Keratinocyte (primary cell): ENCODE measurements at regions not wholly inside any gene's neighbourhood (a gene's known extent, or its start where the extent isn't known, plus 50 kb on each side); places are given as distances from the start of the nearest gene placed in this dataset.

Source experiments
- DNase-seq: peaks from one replicate; pipeline ENCODE4 v3.0.0-alpha.2; 2011; ENCODE audit warnings: low read depth, missing footprints, low spot score
- FAIRE-seq: peaks from 2 replicates; lab custom pipeline; 2011; peaks lifted over from hg19 to GRCh38; lab: Jason Lieb, UNC
- H2AFZ ChIP-seq: 2 replicates; pipeline ENCODE4 v1.6.0; 2012; ENCODE audit warnings: low read length, control low read depth, inconsistent platforms; ENCODE audit not compliant: control insufficient read depth
- H3K27ac ChIP-seq: 2 replicates; pipeline ENCODE4 v1.5.1; 2011; ENCODE audit warnings: low read length; ENCODE audit not compliant: control insufficient read depth, insufficient read depth
- H3K27me3 ChIP-seq: 3 replicates; pipeline ENCODE4 v1.6.0; 2011; ENCODE audit warnings: low read length; ENCODE audit not compliant: control insufficient read depth, insufficient read depth; ENCODE audit errors: extremely low read depth
- H3K36me3 ChIP-seq, 2 experiments: 2 replicates in 1 of 2; 3 replicates in 1 of 2; pipeline ENCODE4 v1.5.1; 2011; ENCODE audit warnings: low read length in 2 of 2, mild to moderate bottlenecking in 1 of 2; ENCODE audit not compliant: control insufficient read depth in 2 of 2, insufficient read depth in 2 of 2; ENCODE audit errors: extremely low read depth in 1 of 2
- H3K4me1 ChIP-seq: 3 replicates; pipeline ENCODE4 v1.5.1; 2011; ENCODE audit warnings: low read length; ENCODE audit not compliant: control insufficient read depth, insufficient read depth; ENCODE audit errors: extremely low read depth
- H3K4me2 ChIP-seq: 3 replicates; pipeline ENCODE4 v1.6.0; 2011; ENCODE audit warnings: low read depth, low read length; ENCODE audit not compliant: control insufficient read depth, insufficient read depth; ENCODE audit errors: extremely low read depth
- H3K4me3 ChIP-seq, 3 experiments: fragments of 200-600 bp in 1 of 3; sonication (generic) in 1 of 3; 2 replicates in 2 of 3; 3 replicates in 1 of 3; pipeline ENCODE4 v1.5.1; 2011 to 2016; ENCODE audit warnings: low read length in 3 of 3, mild to moderate bottlenecking in 3 of 3, control low read depth in 2 of 3, inconsistent platforms in 1 of 3, low read depth in 1 of 3, mixed read lengths in 1 of 3, mixed run types in 1 of 3, moderate library complexity in 1 of 3; ENCODE audit not compliant: control insufficient read depth in 2 of 3, insufficient read depth in 2 of 3; ENCODE audit errors: extremely low read depth in 1 of 3
- H3K79me2 ChIP-seq: 2 replicates; pipeline ENCODE4 v1.6.0; 2012; ENCODE audit warnings: low read length; ENCODE audit not compliant: control insufficient read depth, insufficient read depth
- H3K9ac ChIP-seq: 3 replicates; pipeline ENCODE4 v1.6.0; 2011; ENCODE audit warnings: low read length; ENCODE audit not compliant: control insufficient read depth, insufficient read depth; ENCODE audit errors: extremely low read depth
- H3K9me1 ChIP-seq: 3 replicates; pipeline ENCODE4 v1.6.0; 2011; ENCODE audit warnings: low read length; ENCODE audit not compliant: control insufficient read depth, insufficient read depth; ENCODE audit errors: extremely low read depth
- H3K9me3 ChIP-seq: 2 replicates; pipeline ENCODE4 v1.5.1; 2012; ENCODE audit warnings: low read depth, low read length; ENCODE audit not compliant: control insufficient read depth
- H4K20me1 ChIP-seq: 3 replicates; pipeline ENCODE4 v1.6.0; 2011; ENCODE audit warnings: low read length; ENCODE audit not compliant: control insufficient read depth, insufficient read depth; ENCODE audit errors: extremely low read depth
- CTCF ChIP-seq, 3 experiments: IDR thresholded peaks in 1 of 3; conservative IDR thresholded peaks in 1 of 3; optimal IDR thresholded peaks in 1 of 3; 2 replicates in 2 of 3; 3 replicates in 1 of 3; pipeline versions ENCODE3 to v1.5.1; 2011; ENCODE audit warnings: low read length in 3 of 3, mild to moderate bottlenecking in 3 of 3, moderate library complexity in 2 of 3, control low read depth in 1 of 3, inconsistent platforms in 1 of 3; ENCODE audit not compliant: insufficient read depth in 2 of 3; ENCODE audit errors: extremely low read depth in 1 of 3
- EZH2 ChIP-seq: IDR thresholded peaks from one replicate; pipeline ENCODE4 v1.6.1; 2012; ENCODE audit warnings: inconsistent platforms, mild to moderate bottlenecking, low read length, moderate library complexity
- dilution Hi-C: fragments of 300-500 bp; cut with MboI; formaldehyde crosslinking; loops from one replicate; pipeline ENCODE4 v1.7.0; 2020; ENCODE audit warnings: low sequenced_read_pairs; ENCODE audit not compliant: extremely low pct_ligation_motif_present

GRCh38 chr14:43651896-43652295, 855.2 kb downstream of the FSCB start:
- Histone ChIP-seq H3K36me3 (no peaks in the 10 kb centered on the region), H2AFZ (no peak overlapping the region), H3K9me1 (no peaks in the 10 kb centered on the region), H3K4me1 (no peaks in the 10 kb centered on the region), H3K4me3 (no peak overlapping the region), H4K20me1 (no peaks in the 10 kb centered on the region), H3K9me3 (no peaks in the 10 kb centered on the region), H3K27ac (no peak overlapping the region), H3K27me3 (no peaks in the 10 kb centered on the region), H3K79me2 (no peaks in the 10 kb centered on the region), H3K9ac (no peak overlapping the region), H3K4me2 (no peak overlapping the region)
- DNase-seq, result no peak
- TF ChIP-seq CTCF (optimal IDR thresholded peaks at IDR 0.05 in 1 of 3, IDR thresholded peaks at IDR 0.05 in 1 of 3, conservative IDR thresholded peaks at IDR 0.05 in 1 of 3; ENCODE audit: extremely low read depth in 1 of 3, insufficient read depth in 2 of 3, low read length in 3 of 3) (no peak), EZH2 (no peak)
- FAIRE-seq, result no peak
- dilution Hi-C loops, result no loop called here

GRCh38 chr14:43651185-43651787, 855.8 kb downstream of the FSCB start:
- FAIRE-seq (no peak), DNase-seq (no peak)
- no peaks in the 10 kb centered on the region for H3K9me3 ChIP-seq
- dilution Hi-C loops, result no loop called here
- no peak overlapping the region for H3K9ac ChIP-seq
- no peaks in the 10 kb centered on the region for H3K4me1 ChIP-seq
- no peak overlapping the region for H3K27ac ChIP-seq
- no peak overlapping the region for H2AFZ ChIP-seq
- TF ChIP-seq EZH2, result no peak
- TF ChIP-seq CTCF (optimal IDR thresholded peaks at IDR 0.05 in 1 of 3, IDR thresholded peaks at IDR 0.05 in 1 of 3, conservative IDR thresholded peaks at IDR 0.05 in 1 of 3; ENCODE audit: extremely low read depth in 1 of 3, insufficient read depth in 2 of 3, low read length in 3 of 3), result no peak
- H3K36me3 ChIP-seq, result no peaks in the 10 kb centered on the region
- no peaks in the 10 kb centered on the region for H3K79me2 ChIP-seq
- H3K4me3 ChIP-seq, result no peak overlapping the region
- H3K9me1 ChIP-seq, result no peaks in the 10 kb centered on the region
- no peaks in the 10 kb centered on the region for H4K20me1 ChIP-seq
- H3K4me2 ChIP-seq, result no peak overlapping the region
- H3K27me3 ChIP-seq, result no peaks in the 10 kb centered on the region
